Tibial nerve (tissue), 4 donors: ENCODE measurements at regions not wholly inside any gene's neighbourhood (a gene's known extent, or its start where the extent isn't known, plus 50 kb on each side); places are given as distances from the start of the nearest gene placed in this dataset.

Experiments used
- CTCF ChIP-seq, 5 experiments: fragments of 200-600 bp in 3 of 5; fragments of 450-650 bp in 2 of 5; sonication (generic) in 3 of 5; IDR thresholded peaks; one replicate each; pipeline ENCODE4 v1.5.1; 2016 to 2019; ENCODE audit warnings: antibody characterized with exemption in 5 of 5, mild to moderate bottlenecking in 3 of 5, moderate library complexity in 2 of 5
- EP300 ChIP-seq, 2 donors: sonication (generic); formaldehyde crosslinking; IDR thresholded peaks; one replicate each; pipeline ENCODE4 v1.6.1; 2017; ENCODE audit warnings: antibody characterized with exemption in 2 of 2, mild to moderate bottlenecking in 1 of 2

- no peak for TF ChIP-seq CTCF (IDR thresholded peaks at IDR 0.05)
- TF ChIP-seq EP300 (IDR thresholded peaks at IDR 0.05) = no peak
Measured at GRCh38 chr13:90557626-90558025, 789.9 kb upstream of the MIR17HG start.
